ENCODE measurements at regions not wholly inside any gene's neighbourhood (a gene's known extent, or its start where the extent isn't known, plus 50 kb on each side); places are given as distances from the start of the nearest gene placed in this dataset.

GRCh38 chr3:193992425-193993037 is 143.4 kb upstream of the HES1 start:
- no peaks in the 10 kb centered on the region for H3K36me3 Mint-ChIP-seq (ENCODE audit: low read depth)
- H3K4me3 Mint-ChIP-seq = no peak overlapping the region
- no peak overlapping the region for H3K27ac Mint-ChIP-seq (ENCODE audit: unreplicated experiment)
- peaks cover 20% of the 10 kb centered on the region for H3K27me3 Mint-ChIP-seq (ENCODE audit: low read depth)
- peaks cover 3% of the 10 kb centered on the region for H3K9me3 Mint-ChIP-seq
- DNase-seq (ENCODE audit: low read depth, low spot score) = no peak
- TF ChIP-seq CTCF (conservative IDR thresholded peaks at IDR 0.05) = no peak
- H3K4me1 Mint-ChIP-seq = peaks cover 16% of the 10 kb centered on the region

- H3K4me1 Mint-ChIP-seq = peaks cover 31% of the 10 kb centered on the region
These were observed 139.7 kb upstream of the HES1 start for GRCh38 chr3:193996221-193996620.

GRCh38 chr3:193996641-193997089 is 139.3 kb upstream of the HES1 start:
- H3K27ac Mint-ChIP-seq (ENCODE audit: unreplicated experiment) = no peak overlapping the region
- no peak overlapping the region for H3K4me3 Mint-ChIP-seq
- peaks cover 37% of the 10 kb centered on the region for H3K27me3 Mint-ChIP-seq (ENCODE audit: low read depth)
- H3K36me3 Mint-ChIP-seq (ENCODE audit: low read depth) = no peaks in the 10 kb centered on the region
- TF ChIP-seq CTCF (conservative IDR thresholded peaks at IDR 0.05) = no peak
- H3K4me1 Mint-ChIP-seq = peaks cover 34% of the 10 kb centered on the region
- no peak for DNase-seq (ENCODE audit: low read depth, low spot score)
- H3K9me3 Mint-ChIP-seq = no peaks in the 10 kb centered on the region

More at GRCh38 chr3:193996221-193996620, 139.7 kb upstream of the HES1 start:
- Mint-ChIP-seq H3K27me3 (ENCODE audit: low read depth) (peaks cover 35% of the 10 kb centered on the region), H3K9me3 (no peaks in the 10 kb centered on the region), H3K36me3 (ENCODE audit: low read depth) (no peaks in the 10 kb centered on the region), H3K27ac (ENCODE audit: unreplicated experiment) (no peak overlapping the region), H3K4me3 (no peak overlapping the region)
- TF ChIP-seq CTCF (conservative IDR thresholded peaks at IDR 0.05) = no peak
- DNase-seq (ENCODE audit: low read depth, low spot score) = no peak

- no peaks in the 10 kb centered on the region for H3K9me3 Mint-ChIP-seq
- H3K27me3 Mint-ChIP-seq (ENCODE audit: low read depth) = peaks cover 38% of the 10 kb centered on the region
- no peaks in the 10 kb centered on the region for H3K36me3 Mint-ChIP-seq (ENCODE audit: low read depth)
- H3K27ac Mint-ChIP-seq (ENCODE audit: unreplicated experiment) = no peak overlapping the region
- no peak for TF ChIP-seq CTCF (conservative IDR thresholded peaks at IDR 0.05)
- H3K4me1 Mint-ChIP-seq = peaks cover 38% of the 10 kb centered on the region
- no peak for DNase-seq (ENCODE audit: low read depth, low spot score)
- H3K4me3 Mint-ChIP-seq = no peak overlapping the region
These were observed 138.5 kb upstream of the HES1 start for GRCh38 chr3:193997228-193998122.

GRCh38 chr3:193998123-193998448 is 137.9 kb upstream of the HES1 start:
- Mint-ChIP-seq H3K4me3 (no peak overlapping the region), H3K9me3 (no peaks in the 10 kb centered on the region), H3K27me3 (ENCODE audit: low read depth) (peaks cover 36% of the 10 kb centered on the region), H3K36me3 (ENCODE audit: low read depth) (no peaks in the 10 kb centered on the region), H3K27ac (ENCODE audit: unreplicated experiment) (no peak overlapping the region), H3K4me1 (peaks cover 39% of the 10 kb centered on the region)
- no peak for DNase-seq (ENCODE audit: low read depth, low spot score)
- TF ChIP-seq CTCF (conservative IDR thresholded peaks at IDR 0.05) = no peak

Data from neural crest cell (in vitro differentiated cells).